ENCODE measurements at regions not wholly inside any gene's neighbourhood (a gene's known extent, or its start where the extent isn't known, plus 50 kb on each side); places are given as distances from the start of the nearest gene placed in this dataset.

DNA sequence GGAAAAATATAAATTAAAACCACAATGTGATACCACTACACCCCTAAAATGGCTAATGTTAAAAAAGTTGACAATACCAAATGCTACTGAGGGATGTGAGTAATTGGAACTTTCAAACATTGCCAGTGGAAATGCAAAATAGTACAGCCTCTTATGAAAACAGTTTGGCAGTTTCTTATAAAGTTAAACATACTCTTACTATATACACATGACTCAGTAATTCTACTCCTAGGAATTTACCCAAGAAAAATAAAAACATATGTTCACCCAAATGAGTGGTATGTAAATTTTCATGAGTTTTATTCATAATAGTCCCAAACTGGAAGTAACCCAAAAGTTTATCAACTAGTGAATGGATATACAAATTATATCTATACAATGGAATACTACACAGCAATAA is 228.0 kb downstream of the CYP26B1 start:
- DNase-seq = no peak

- DNase-seq = no peak
These were observed 237.4 kb downstream of the CYP26B1 start for GRCh38 chr2:71910277-71910676.

DNA sequence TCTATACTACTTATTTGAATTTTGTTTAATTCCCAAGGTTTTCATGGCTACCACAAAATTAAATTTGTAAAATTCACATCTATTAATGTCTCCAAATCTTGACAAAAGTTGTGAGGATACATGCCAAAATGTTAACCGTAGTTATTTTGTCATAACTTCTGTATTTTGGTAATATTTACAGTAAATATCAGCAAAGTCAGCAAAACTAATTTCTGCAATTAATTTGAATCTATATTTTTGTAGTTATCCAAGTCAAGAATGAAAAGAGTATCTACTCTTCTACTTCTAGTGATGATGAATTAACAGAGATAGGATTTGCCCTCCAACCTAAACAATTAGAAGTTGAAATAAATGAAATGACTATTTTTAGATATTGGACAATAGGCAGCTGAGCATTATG is 238.9 kb downstream of the CYP26B1 start:
- DNase-seq = no peak

GRCh38 chr2:71907503-71907902 is 240.2 kb downstream of the CYP26B1 start:
- no peak for DNase-seq

DNA sequence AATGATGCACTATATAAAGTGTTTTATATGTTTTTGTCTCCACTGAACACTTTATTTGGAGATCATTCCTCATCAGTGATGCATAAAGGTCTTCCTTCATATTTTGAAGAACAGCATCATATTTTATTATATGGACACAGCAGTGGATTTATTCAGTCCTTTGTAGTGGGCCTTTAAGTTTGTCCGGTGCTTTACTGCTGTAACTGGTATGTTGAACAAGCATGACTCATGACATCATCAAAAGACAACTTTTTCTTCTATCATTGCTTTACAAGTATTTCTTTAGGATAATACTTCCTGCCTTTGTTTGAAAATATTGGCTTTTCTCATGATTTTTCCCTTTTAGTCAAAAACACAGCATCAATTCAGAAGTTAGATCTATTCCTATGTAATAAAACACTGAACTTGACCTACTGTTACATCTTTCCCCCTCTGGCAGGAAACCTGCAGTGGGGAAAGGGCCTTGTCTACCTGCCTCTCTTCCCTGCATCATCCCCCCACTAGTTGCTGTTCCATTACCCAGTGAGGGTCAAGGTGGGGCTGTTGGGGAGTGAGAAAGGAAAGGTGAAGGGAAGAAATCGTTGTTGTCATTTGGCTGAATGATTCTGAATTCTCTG is 241.2 kb downstream of the CYP26B1 start:
- no peak for DNase-seq

GRCh38 chr2:71905205-71905604 is 242.5 kb downstream of the CYP26B1 start:
- no peak for DNase-seq

GRCh38 chr2:71903841-71904240 is 243.8 kb downstream of the CYP26B1 start:
- no peak for DNase-seq

DNA sequence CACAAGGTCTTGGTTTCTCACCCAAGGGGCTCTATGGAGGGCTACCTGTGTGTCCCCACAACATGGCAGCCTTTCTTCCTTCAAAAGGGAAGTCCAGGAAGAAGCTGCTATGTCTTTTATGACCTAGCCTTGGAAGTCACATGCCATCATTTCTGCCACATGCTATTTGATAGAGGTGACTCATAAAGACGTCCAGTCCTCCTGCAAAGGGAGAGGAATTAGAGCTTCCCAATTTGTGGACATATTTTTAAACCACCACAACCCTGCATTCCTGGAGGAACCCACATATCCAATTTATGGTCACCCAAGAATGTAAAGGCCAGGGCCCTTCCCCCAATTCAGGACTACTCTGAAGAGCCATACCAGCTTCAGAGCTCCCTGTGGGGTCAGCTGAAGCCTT is 246.2 kb downstream of the CYP26B1 start:
- no peak for DNase-seq

DNA sequence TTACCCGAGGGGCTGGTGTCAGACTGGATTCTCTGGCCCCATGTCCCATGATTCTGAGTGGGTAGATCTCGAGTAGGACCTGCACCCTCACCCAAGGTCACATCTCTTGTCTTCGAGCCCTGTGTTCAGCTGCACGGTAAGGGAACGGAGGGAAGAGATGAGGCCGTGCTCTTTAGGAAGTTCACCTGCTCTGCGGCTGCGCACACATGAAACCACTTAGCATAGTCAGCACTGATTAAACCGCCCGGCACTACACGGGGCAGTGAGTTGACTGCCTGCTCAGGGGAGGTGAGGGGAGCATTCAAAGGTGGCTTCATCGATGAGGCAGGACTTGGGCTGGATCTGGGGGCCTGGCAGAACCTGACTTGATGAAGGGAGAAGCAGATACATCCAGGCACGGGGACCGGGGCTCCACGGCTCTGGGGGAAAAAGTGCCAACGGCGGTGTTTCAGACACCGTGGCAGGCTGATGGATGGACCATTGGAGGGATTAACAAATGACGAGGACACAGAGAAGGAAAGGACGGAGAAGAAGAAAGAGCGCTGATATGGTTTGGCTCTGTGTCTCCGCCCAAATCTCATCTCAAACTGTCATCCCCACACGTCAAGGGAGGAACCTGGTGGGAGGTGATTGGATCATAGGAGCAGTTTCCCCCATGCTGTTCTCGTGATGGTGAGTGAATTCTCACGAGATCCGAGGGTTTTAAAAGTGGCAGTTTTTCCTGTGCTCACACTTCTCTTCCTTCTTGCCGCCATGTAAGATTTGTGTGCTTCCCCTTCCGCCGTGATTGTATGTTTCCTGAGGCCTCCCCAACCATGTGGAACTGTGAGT is 248.6 kb downstream of the CYP26B1 start:
- no peak for DNase-seq

DNA sequence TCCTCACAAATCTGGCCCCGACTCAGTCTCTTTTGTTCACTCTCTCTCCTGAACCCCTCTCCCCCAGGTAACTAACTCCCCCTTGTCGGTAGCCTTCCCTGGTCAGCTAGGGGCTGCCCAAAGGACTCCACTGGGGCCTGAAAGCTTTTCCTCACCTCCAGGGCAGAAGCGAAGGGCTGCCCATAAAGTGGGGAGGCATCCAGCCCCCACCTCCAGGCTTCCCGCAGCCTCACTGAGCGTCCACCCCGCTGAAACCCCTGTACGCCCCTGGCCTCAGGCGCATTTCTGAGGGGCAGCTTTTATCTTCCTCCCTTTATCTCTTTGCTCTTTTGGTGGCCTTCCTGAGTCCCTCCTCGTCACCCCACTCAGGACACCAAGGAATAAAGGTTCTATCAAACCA is 249.3 kb downstream of the CYP26B1 start:
- no peak for DNase-seq

GRCh38 chr2:71897836-71898235 is 249.8 kb downstream of the CYP26B1 start:
- no peak for DNase-seq

- no peak for DNase-seq
These were observed 250.6 kb downstream of the CYP26B1 start for GRCh38 chr2:71897137-71897480.

GRCh38 chr2:71896385-71897136 is 251.1 kb downstream of the CYP26B1 start:
- no peak for DNase-seq

GRCh38 chr2:71895320-71896161 is 252.1 kb downstream of the CYP26B1 start:
- no peak for DNase-seq

- DNase-seq = no peak
These were observed 253.4 kb downstream of the CYP26B1 start for GRCh38 chr2:71894261-71894660.

DNA sequence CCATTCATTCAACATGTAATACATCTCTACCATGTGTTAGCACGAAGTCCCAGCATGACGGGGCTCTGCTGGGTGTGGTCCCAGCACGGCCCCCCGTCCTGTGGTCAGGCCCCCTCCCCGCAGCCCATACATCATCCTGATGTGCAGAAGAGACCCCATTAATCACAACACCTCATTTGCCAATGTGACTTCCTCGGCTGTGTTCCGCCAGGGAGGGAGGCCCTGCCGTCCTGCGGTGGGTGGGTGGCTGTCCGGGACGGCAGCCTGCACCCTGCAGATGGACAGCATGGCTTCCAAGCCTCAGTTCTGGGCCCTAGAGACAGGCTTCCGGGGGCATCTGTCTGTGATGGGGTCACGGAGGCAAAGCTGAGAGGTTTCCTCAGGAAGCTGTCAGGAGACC is 254.0 kb downstream of the CYP26B1 start:
- DNase-seq = no peak

DNA sequence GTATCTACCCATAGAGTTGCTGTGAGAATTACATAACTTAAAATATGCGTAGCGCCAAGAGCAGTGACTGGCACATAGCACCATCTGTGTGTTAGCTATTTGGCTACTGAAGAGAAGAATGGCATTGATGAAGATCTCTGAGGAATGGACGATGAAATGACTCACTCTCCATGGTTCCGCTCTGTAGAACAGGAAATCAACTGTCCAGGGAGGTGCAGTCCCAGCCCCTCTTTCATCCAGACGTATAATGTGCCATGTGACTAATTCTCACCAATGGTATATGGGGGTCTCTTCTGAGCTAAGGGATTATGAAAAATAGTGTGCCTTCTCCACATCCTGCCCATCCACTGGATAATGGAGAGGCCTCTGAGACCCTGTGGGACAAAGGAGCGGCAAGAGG is 254.8 kb downstream of the CYP26B1 start:
- DNase-seq = no peak

DNA sequence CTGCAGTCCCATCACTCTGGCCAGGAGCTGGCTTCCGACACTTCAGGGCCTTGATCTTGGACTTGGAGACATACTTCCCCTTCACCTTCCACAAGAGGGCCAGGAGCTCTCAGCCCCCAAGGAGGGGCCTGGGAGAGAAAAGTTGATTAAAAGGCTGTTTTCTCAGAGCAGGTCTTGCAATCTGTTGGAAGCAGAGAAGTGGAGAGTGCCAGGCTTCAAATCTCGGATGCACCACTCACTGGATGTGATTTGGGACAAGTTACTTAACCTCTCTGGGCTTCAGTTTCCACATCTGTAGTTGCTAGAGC is 255.3 kb downstream of the CYP26B1 start:
- DNase-seq = no peak

GRCh38 chr2:71891719-71892422 is 255.8 kb downstream of the CYP26B1 start:
- no peak for DNase-seq

- no peak for DNase-seq
These were observed 256.5 kb downstream of the CYP26B1 start for GRCh38 chr2:71891155-71891554.

GRCh38 chr2:71889759-71890684 is 257.6 kb downstream of the CYP26B1 start:
- no peak for DNase-seq
